NCI-H146 treated with DMSO at 0.1 percent for 48 hours (cell line): ENCODE measurements at regions not wholly inside any gene's neighbourhood (a gene's known extent, or its start where the extent isn't known, plus 50 kb on each side); places are given as distances from the start of the nearest gene placed in this dataset.

Source experiments
- DNase-seq: peaks from one replicate; lab custom pipeline; 2025; ENCODE audit not compliant: unreplicated experiment; lab: John Stamatoyannopoulos, UW

GRCh38 chr6:144335311-144335861 is 50.3 kb downstream of the UTRN start:
- no peak for DNase-seq

GRCh38 chr6:144335914-144336313 is 50.8 kb downstream of the UTRN start:
- DNase-seq, result no peak

GRCh38 chr6:144336900-144337299 is 51.8 kb downstream of the UTRN start:
- DNase-seq, result no peak

DNA sequence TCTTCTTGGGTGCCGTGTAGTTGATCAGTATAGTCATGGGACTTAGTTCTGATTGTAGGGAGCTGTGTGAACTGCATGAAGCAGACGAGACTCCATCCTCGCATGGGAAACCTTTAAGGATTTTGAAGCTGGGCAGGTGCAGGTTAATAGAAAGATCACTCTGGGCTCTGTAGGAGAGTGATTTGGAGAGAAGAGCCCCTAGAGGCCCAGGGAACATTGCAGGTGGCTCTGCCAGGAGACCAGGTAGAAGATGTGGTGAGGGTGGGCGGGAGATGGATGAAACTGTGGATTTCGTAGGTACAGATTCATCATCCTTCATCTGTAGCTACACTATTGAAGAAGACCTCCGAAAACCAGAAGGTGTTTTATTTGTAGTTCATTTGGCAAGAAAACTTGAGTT is 53.3 kb downstream of the UTRN start:
- DNase-seq, result no peak

GRCh38 chr6:144338951-144339700 is 54.0 kb downstream of the UTRN start:
- DNase-seq, result no peak

DNA sequence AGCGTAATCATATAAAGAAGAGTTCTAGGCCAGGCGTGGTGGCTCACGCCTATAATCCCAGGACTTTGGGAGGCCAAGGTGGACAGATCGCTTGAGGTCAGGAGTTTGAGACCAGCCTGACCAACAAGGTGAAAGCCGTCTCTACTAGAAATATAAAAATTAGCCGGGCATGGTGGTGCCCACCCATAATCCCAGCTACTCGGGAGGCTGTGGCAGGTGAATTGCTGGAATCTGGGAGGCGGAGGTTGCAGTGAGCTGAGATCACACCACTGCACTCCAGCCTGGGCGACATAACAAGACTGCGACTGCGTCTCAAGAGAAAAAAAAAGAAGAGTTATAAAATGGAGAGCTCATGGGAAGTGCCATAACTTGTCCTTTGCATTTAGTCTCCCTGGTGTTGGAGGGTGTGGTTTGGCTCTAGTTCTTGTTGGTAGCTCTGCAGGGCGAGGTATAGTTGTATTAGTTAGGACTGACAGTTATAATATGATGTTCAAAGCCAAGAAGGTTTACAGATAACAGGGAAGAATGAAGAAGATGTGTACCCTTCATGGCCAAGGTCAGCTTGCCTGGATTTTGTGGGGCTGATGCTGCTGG is 54.8 kb downstream of the UTRN start:
- DNase-seq, result no peak

DNA sequence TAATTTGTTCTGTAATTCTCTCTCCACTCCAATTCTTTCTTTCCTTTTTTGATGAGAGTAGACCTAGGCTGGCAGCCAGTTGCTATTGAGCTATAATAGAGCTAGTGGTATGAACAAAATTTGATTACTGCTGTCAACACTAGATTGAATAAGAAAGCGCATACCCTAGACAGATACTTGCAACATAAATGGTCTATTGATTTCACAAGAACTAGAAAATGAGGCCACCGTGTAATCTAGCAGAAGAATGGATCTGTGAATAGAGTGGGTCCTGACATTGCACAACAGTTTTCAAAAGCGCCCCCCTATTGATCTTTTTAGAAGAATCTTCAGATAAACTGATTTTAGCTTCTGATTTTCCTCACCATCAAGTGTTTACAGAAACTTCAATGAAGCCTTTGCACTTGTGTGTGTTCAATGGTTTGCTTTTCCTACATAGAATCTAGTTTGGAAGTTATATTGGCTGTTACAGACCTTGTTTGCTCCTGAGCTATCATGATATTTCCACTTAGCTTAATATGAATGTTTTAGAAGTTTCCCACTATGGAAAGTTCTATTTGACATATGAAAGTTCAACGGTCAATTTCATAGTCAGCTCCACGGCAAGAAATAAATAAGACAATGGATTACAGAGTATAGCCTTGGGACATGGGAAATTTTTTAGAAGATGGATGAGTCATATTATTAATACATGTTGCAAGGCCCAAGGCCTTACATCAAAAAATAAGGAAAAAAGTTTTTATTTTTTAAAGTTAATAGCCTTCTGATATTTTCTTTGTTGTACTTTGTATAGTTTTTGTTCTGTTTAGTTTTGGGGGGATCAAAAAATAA is 55.6 kb downstream of the UTRN start:
- no peak for DNase-seq

- DNase-seq, result no peak
Measured at GRCh38 chr6:144341831-144342527, 56.8 kb downstream of the UTRN start.

GRCh38 chr6:144343701-144344428 is 58.7 kb downstream of the UTRN start:
- DNase-seq, result no peak

- DNase-seq, result no peak
Measured at GRCh38 chr6:144344646-144345045, 59.5 kb downstream of the UTRN start.

DNA sequence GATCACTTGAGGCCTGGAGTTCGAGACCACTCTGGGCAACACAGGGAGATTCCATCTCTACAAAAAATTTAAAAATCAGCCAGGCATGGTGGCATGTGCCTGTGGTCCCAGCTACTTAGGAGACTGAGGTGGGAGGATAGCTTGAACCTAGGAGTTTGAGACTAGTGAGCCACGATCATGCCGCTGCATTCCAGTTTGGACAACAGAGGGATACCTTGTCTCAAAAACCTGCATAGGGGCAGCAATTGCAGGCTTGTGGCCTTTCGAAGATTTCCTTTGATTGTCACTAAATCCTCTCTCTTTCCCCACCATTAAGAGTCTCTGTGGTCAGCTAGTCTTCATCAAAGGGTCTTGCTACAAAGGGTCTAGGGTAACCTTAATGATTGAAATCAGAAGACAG is 60.3 kb downstream of the UTRN start:
- no peak for DNase-seq

GRCh38 chr6:144346719-144347447 is 61.7 kb downstream of the UTRN start:
- DNase-seq, result no peak

- no peak for DNase-seq
Measured at GRCh38 chr6:144347448-144347759, 62.3 kb downstream of the UTRN start.

GRCh38 chr6:144347933-144348332 is 62.8 kb downstream of the UTRN start:
- no peak for DNase-seq

DNA sequence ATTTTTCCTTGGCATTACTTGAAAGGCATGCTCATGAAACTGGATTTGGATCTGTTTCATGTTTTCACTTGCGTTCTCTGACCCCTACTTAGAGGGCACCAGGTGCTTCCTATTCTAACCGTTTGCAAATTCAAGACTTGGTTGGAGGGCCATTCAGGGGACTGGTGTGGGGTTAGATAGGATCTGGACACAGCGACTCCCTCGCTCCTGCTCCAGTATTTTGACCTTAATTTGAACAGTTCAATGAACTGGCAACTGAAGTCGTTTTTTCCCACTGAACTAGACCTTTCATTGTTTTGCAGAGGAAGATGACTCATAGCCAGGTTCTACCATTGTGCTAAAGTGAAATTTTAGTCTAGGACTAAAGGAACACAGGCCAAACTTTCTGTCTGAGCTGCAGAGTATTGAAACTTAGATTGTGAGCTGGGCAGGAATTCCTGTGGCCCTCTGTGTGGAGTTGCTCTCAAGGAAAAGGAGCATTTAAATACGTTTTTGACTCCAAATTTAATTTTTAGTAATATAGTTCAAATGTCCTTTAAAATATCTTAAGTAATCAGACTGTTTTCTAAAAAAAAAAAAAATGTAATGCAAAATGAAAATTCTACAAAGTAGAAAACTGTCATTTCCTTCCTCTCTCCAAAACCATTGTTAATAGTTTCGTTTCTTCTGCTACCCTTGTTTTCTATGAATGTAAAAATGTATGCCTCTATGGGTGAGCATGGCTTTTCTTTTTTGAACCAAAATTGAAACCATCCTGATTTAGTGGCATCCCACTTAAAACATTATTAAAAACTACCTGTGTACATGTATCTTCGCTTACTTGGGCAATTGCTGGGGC is 64.8 kb downstream of the UTRN start:
- DNase-seq, result no peak

GRCh38 chr6:144350528-144350880 is 65.4 kb downstream of the UTRN start:
- no peak for DNase-seq

DNA sequence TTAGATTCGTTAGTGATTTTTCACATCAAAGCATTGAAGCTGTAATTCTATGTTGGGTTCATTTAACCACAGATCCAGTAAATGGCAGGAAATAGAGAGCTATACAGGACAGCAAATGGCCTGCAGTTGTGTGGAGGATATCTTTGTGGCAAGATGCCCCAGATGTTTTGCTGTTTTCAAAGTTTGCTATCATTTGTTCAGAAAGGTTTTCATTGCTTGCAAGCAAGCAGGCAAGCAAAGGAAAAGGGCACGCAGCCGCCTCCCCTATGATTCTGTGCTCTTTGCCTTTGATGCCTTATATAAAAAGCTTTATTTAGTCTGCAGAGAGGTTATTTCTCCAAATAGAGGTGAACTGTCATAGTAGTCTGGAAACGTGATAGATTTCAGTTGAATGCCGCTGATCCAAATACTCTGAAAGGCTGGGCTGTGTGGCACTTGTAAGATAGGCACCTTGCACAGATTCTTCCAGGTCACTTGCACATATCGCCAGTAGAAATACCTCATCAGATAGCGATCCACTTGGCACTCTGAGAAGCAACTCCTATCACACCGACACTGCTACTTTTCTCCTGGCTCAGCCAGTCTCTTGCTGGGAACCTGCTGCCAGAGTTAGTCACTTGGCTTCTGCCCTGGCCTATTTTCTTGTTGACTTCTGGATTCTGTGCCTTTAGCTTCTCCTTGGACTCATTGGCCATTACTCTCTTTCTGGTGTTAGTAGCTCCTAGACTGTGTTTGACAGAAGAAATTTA is 66.4 kb downstream of the UTRN start:
- no peak for DNase-seq

GRCh38 chr6:144352331-144352730 is 67.2 kb downstream of the UTRN start:
- DNase-seq, result no peak
